ENCODE measurements at regions not wholly inside any gene's neighbourhood (a gene's known extent, or its start where the extent isn't known, plus 50 kb on each side); places are given as distances from the start of the nearest gene placed in this dataset.
A peak's percentile ranks its signal among the peaks of the same experiment; 100 is the strongest.
"Not testable (repeated sequence)": the region's sequence is repeated elsewhere in the genome, so short reads cannot be mapped to it uniquely, and the experiment has no call there.

DNA sequence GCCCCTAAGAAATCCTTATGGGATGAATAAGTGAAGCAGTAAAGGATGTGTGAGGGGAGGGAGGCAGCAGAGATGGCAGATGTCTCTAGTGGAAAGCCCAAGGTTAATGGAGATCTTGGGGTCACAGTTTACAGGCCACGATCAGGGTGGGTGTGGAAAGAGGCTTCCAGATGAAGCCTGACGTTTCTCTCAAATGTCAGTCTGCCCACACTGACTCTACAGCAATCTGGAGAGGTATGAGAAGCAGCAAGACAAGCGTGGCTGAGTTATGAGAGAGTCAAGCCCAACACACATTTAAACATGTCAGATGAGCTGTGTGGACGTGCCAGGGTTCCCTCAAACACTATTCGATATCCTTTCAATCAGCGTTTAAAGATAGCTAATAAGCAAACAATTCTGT, 308.2 kb downstream of the BCL2L11 start:
- not testable (repeated sequence) for DNase-seq (ENCODE audit: low read depth); H3K4me3 ChIP-seq (ENCODE audit: low read depth, low read length)

DNA sequence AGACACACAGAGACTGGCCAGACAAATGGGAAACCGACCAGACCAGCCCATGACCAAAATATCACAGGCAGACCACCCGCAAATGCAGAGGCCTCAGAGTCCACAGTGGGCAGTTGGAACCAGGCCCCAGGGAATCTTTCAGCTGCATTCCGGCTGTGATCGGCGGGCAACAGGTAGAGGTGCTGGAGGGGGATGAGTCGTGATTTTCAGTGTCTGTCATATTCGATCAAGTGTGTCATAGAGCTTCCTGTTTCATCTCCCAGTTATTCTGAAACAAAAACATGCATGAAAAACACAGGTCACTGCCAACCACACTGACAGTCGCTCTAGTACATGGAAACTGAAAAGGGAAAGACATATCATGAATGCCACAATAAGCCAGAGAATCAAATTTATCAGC, 308.6 kb downstream of the BCL2L11 start:
- not testable (repeated sequence) for DNase-seq (ENCODE audit: low read depth); H3K4me3 ChIP-seq (ENCODE audit: low read depth, low read length)

DNA sequence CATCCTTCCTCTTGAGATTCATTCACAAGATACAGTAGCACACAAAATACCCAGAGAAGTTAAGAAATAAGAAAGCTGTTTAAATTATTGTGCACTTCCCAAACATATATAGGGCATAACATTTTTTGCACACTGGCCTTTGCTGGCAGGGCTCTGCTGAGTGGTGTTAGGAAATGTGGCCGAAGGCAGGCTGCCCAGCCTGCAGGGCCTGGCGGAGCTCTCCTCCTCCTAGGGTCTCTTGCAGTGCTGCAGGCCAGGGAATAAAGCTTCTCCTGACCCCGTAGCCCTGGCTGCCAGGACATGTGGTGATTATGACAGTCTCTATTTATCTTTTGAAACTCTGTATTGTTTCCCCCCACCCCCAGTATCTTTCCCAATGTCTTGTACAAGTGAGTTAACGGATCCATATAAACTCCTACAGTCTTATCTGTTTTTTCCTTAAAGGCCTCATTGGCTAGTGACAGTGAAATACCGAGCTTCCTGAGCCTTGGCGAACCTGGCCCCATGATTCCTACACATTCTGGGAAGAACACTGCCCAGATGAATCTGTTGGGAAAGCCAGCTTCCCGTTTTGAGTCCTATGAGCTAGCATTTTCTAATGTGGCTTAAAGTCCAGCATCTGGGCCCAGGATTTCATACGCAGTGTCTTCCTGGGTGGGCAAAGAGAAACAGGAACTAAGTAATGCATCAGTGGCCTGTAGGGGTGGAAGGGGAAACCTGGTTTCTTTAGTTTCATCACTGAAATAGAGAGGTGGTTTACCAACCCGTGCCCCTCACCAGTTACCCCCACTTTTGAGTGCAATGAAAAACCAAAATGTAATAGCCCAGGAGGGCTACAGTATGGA, 310.3 kb downstream of the BCL2L11 start:
- not testable (repeated sequence) for H3K4me3 ChIP-seq (ENCODE audit: low read depth, low read length)
- DNase-seq (ENCODE audit: low read depth), result peak; percentile 40

DNA sequence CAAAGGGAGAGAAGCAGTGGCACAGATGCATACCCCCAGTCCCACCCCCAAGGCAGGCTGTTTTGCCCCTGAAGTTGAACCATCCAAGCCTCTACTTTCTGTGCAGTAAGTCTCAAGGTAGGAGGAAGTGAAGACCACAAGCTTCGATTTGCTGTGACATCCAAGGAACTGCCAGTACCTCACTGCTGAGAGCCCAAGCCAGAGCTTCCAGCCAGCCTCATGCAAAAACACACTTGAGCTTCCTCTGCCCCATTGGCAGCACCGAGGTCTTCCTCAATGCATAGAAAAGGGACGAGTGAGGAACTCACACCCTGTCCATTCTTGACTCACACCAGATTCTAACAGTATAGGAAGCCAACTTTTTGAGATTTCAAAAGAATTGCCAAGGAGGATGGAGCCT, 311.7 kb downstream of the BCL2L11 start:
- not testable (repeated sequence) for H3K4me3 ChIP-seq (ENCODE audit: low read depth, low read length)

DNA sequence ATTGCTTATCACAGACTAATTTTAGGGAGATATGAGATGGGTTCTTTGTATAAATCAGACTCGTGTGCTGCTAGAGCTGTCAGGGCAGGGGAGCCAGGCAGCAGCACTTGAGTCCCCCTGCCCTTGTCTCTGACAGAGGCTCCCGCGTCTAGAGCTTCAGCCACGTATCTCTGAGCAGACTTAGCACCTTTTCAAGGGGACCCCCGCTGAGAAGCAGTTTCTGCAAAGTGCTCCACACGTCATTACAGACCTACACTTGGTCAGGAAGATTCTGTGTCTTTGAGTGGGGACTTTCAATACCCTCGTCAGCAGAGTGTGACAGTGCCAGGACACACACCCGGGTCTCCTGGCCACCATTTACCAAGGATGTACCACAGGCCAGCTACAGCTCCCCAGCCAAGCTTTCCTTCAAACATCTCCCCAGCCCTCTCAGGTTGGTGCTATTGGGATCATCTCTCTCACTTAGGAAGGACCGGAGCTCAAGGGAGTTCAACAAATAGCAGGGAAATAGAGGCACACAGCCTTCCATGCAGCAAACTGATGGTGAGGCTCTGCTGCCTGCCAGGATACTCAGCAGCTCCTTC, 312.3 kb downstream of the BCL2L11 start:
- H3K4me3 ChIP-seq (ENCODE audit: low read depth, low read length); DNase-seq (ENCODE audit: low read depth): not testable (repeated sequence)

More for the DNA sequence above, 311.7 kb downstream of the BCL2L11 start:
- DNase-seq (ENCODE audit: low read depth), result not testable (repeated sequence)

DNA sequence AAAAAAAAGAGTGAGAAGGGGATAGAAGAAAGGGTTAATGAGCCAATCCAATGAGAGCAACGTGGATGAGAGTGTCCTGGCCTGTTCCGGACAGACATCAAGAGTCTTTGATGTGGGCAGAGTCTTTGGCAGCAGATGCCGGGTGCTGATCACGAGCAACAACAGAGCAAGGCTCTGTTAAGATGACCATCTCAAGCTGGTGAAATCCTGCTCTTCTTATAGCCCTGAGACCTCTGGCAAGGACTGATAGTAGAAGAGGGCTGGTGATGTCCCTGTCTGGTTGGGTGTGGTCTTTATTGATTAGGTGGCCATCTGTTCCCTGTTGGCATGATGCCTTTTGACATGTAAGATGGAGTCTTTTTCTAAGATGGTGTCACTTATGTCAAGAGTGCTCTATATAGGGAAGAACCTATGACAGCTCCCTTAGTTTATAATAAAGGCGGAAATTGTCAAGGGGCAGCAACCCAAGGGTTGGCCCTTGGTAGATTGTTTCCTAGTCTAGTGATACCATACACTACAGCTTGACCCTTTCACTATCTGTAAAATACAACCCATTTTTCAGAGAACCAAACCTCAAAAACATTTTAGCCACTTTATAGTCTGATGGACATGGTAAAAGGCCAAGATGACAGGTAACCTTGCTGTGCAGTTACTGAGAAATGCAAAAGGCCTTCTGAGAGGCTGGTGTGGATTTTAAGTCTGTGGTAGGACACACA, 313.3 kb downstream of the BCL2L11 start:
- H3K4me3 ChIP-seq (ENCODE audit: low read depth, low read length), result not testable (repeated sequence)
- DNase-seq (ENCODE audit: low read depth), result peak; percentile 57

DNA sequence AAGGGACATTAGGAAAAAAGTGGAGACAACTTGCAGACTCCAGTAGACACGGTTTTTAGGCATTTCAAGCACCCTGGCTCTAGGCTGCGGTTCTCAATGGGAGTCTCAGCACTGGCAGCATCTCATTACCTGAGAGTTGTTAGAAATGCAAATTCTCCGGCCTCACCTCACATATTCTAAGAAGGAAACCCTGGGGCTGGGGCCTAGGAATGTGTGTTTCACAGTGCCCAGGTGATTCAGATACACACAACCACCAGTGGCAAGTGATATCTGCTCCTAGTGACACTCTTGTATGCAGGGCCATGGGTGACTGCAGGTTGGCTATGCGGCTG, 313.9 kb downstream of the BCL2L11 start:
- DNase-seq (ENCODE audit: low read depth); H3K4me3 ChIP-seq (ENCODE audit: low read depth, low read length): not testable (repeated sequence)

DNA sequence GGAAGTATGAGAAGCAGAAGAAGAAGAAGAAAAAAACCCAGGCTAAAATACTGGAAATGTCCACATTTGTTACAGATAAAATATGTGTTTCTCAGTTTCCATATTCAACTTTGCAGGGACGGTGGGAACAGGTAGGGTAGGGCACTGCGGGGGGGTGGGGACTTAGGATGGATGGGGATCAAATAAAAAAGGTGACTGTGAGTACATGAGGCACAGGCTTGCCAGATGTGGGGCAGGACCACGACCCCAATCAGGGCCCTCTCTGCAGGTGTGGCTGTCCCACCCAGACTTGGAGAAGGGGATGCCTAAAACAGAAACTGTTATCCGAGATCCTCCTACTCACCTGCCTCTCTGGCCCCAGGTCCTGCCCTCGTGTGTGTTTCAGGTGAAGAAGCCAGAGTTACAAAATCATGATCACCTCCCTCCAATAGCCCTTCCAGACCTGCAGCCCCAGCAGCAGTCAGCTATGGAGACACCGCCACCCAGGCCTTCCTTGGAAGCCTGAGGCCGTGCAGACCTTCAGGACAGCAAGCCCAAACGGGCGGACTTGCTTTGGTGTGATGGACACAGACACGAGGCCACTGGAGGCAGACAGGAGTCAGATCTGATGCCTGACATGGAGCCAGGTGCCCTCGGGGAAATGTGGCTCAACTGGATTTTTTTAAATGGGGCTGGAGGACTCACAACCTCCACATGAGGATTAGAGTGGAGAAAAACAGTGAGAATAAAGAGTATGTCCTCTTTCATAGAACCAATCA, 315.0 kb downstream of the BCL2L11 start:
- H3K4me3 ChIP-seq (ENCODE audit: low read depth, low read length); DNase-seq (ENCODE audit: low read depth): not testable (repeated sequence)

DNA sequence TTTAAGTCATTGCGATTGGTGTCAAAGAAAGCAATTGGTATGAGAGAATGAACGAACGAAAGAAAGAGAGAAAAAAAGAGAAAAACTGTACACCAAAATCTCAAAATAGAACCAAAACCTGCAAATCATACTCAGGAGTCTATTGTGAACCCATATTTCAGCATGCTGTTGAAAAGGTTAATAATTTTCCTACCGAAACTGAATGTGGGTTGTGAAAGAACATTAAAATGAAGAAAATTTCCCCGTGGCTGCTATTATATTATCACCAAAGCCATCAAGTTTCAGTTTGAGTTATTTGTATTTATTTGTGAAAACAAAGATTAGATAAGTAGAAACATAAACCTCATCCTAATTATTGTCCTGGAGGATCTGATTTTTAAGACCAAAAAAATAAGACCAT, 315.7 kb downstream of the BCL2L11 start:
- not testable (repeated sequence) for H3K4me3 ChIP-seq (ENCODE audit: low read depth, low read length); DNase-seq (ENCODE audit: low read depth)

DNA sequence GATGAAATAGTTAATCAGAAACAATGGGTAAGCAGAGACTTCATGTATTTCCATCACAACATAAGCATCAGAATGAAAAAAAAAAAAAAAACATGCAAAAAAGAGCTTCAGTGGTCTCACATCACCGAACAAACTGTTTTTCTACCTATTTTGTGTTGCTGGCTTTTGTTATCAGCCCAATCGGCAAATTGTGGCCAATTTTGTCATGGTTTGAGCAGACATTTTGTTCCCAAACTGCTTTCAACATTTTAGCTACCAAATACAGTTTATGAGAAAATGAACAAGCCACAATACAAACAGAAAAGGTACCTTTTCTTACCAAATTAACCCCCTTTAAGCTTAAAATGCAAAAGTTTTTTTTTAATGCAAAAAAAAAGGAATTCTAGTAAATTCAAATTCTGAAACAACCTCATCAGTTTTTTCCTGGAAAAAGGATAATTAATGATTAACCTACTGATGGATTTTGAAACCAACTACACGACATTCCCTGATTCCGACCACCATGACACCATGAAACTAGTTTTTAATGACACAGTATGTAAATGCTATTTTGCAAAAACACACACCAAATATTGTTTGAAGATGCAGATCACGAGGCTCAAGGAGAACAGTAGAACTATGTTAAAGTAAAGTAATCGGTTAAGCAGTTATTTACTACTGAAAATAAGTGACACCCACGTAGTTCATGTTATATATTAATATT, 316.7 kb downstream of the BCL2L11 start:
- not testable (repeated sequence) for DNase-seq (ENCODE audit: low read depth); H3K4me3 ChIP-seq (ENCODE audit: low read depth, low read length)

DNA sequence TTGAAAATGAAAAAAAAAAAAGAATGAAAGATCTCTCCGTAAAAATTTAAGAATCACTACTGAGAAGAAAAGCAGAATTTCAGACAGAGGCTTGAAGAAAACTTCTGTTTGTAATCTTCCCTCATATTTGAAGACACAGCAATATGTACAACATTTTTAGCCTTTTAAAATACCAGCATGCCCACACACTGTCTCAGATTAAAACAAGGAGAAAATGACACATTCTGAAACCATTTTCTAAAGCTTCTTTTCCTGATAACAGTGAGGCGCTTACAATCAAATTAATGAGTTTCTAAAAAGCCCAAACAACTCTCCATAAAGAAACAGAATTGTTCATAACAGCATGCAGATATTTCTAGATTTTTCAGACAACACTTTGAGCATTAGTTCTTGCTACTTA, 317.4 kb downstream of the BCL2L11 start:
- DNase-seq (ENCODE audit: low read depth); H3K4me3 ChIP-seq (ENCODE audit: low read depth, low read length): not testable (repeated sequence)

DNA sequence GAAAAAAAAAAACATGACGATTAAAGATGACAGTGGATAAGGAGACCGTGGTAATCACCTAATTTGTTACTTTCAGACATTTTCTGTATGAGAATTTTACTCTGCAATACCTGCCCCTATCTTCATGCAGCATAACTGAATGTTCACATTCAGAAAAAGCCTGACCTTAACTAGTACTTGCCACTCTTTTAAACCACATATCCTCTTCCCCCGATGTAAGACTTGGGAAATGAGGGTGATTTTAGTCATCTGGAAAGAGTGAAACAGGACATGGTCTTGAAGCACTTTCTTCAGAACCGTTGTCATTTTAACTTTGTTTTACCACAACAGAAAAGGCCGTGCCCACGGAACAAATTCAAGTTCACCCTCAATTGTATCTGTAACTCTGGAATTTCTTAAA, 318.5 kb downstream of the BCL2L11 start:
- H3K4me3 ChIP-seq (ENCODE audit: low read depth, low read length); DNase-seq (ENCODE audit: low read depth): not testable (repeated sequence)

DNA sequence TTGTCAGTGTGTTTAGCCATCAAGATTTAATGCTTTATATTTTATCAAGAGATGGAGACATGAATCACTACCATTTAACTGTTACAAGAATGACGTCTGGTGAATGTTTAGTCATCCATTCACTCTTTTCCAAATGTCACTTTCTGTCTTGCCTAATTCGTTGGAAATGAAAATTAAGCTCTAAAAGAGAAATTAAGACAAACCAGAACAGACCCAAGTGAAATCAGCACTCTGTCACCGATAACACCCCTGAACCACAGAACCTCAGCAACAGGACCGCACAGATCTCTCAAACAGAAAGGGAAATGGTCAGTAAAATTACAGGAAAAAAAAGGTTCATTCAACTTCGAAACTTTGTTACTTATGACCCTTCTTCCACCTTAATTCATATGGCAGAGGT, 320.9 kb downstream of the BCL2L11 start:
- not testable (repeated sequence) for H3K4me3 ChIP-seq (ENCODE audit: low read depth, low read length); DNase-seq (ENCODE audit: low read depth)

DNA sequence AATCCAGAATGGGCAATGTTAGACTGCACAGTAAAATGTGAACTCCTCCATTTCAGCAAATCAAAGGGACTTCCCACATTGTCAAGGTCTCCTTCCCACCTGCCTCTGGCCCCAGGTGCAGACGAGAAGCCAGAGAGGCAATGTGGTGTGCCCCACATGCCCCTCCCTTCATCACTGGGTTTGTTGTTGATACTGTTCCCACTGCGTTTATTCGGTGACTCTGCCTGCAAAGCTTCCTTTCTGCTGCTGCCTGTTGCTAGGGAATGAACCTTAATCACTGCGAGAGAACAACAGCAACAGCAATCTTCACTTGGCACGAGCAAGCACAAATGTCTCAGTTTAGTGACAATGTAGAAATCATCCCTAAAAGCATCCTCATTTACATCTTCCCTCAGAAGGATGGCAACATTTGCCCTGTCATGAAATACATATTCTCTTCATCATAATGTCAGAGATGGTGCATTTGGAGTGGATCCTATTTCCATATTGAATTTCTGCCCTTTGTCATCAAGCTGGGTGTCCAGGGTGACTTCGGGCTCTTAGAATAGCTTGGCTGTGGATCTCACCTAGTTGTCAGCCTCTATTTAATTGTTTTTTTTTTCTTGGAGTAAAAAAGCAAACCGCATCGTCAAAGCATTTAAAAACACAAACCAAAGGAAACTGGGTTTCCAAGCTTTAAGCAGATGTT, 322.2 kb downstream of the BCL2L11 start:
- DNase-seq (ENCODE audit: low read depth); H3K4me3 ChIP-seq (ENCODE audit: low read depth, low read length): not testable (repeated sequence)

DNA sequence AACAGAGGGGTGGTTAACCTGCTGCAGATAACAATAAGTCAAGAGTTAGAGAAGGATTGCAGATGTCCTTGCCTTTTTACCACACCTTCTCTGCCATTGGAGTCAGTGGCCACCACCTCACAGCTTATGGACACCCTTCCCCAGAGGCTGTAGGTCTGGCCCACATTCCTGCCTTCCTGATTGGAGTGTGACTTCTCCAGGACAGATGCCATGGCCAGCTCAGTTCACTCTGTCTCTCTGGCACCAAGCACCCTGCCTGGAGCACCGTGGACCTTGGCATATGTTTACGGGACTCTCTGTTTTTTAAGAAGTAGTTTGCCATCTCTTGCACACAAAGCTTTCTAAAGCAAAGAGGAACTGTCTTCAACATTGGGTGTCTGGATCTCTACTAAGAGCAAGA, 323.8 kb downstream of the BCL2L11 start:
- H3K4me3 ChIP-seq (ENCODE audit: low read depth, low read length); DNase-seq (ENCODE audit: low read depth): not testable (repeated sequence)

DNA sequence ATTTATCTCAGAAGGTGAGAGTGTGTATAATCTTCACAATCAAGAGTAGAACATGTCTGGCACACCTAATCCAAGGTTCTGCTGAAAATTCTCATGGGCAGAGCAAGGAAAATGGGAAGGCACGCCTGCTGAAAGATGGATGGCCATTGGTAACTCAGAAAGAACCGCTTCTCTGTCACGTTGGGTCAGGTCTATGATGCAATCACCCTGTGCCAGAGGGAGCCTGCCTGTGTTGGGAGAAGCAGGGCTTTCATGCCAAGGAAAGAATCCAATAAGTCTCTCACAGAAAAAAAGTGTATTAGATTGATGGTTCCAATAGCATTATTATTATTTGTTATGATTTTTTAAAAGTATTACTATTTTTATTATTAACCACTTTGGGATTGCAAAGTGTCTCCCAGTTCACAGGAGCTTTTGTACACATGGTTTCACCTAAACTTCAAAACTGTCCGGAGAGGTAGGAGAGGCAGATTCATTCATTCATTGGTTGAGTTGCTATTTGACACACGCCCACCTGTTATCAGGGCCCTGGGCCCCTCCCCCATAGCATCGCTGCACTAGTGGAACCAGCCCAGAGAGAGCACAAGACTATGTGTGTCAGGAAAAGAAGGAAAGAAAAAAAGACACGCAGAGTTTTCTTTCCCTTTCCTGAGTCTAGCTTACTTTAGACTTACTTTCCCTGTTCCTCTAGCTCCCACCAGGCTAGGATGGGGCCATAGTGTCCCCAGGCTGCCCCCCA, 324.6 kb downstream of the BCL2L11 start:
- not testable (repeated sequence) for H3K4me3 ChIP-seq (ENCODE audit: low read depth, low read length)

DNA sequence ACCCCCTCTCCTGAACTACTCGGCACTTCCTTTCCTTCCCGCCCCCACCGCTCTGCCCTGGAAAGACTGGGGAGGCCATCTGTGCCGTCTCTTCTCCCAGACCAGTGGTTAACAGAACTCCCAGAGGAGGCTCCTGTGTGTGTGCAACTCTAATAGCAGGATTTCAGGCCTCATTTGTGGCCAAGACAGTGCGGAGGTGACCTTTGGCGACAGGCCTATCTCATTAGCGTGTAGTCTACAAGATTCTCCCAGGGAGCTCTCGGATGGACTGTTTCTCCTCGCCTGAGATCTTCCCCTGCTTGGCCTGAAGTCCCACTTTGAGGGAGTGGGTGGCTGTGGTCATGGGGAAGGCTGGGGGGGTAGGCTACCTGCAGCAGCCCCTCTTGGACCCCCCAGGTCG, 325.2 kb downstream of the BCL2L11 start:
- not testable (repeated sequence) for DNase-seq (ENCODE audit: low read depth)

More for the DNA sequence above, 324.6 kb downstream of the BCL2L11 start:
- DNase-seq (ENCODE audit: low read depth), result not testable (repeated sequence)

More for the DNA sequence above, 325.2 kb downstream of the BCL2L11 start:
- H3K4me3 ChIP-seq (ENCODE audit: low read depth, low read length), result not testable (repeated sequence)

All from fibroblast of villous mesenchyme (primary cell).